Erythroblast (primary cell): ENCODE measurements at regions not wholly inside any gene's neighbourhood (a gene's known extent, or its start where the extent isn't known, plus 50 kb on each side); places are given as distances from the start of the nearest gene placed in this dataset.

Experiments
- DNase-seq, 2 experiments: peaks; one replicate each; lab custom pipeline; 2025; lab: John Stamatoyannopoulos, UW
- GATA1 ChIP-seq: IDR thresholded peaks from 2 replicates; pipeline ENCODE4 v1.6.1; 2011; ENCODE audit warnings: low read depth, mild to moderate bottlenecking, control low read depth, low read length, moderate library complexity
- POLR2A ChIP-seq: IDR thresholded peaks from 2 replicates; pipeline ENCODE4 v1.6.1; 2011; ENCODE audit warnings: mild to moderate bottlenecking, low read length

GRCh38 chr9:134560654-134561053 lies 80.9 kb upstream of the COL5A1 start:
- DNase-seq: no peak
- no peak for TF ChIP-seq POLR2A
- TF ChIP-seq GATA1: no peak

GRCh38 chr9:134561427-134562145 lies 80.0 kb upstream of the COL5A1 start:
- no peak for TF ChIP-seq GATA1
- no peak for TF ChIP-seq POLR2A
- DNase-seq: no peak

GRCh38 chr9:134562146-134562849 lies 79.3 kb upstream of the COL5A1 start:
- TF ChIP-seq GATA1 (no peak), POLR2A (no peak)
- DNase-seq: no peak

GRCh38 chr9:134563397-134563796 lies 78.2 kb upstream of the COL5A1 start:
- TF ChIP-seq POLR2A (no peak), GATA1 (no peak)
- DNase-seq: no peak

- no peak for DNase-seq
- no peak for TF ChIP-seq POLR2A
- TF ChIP-seq GATA1: no peak
Observed at GRCh38 chr9:134564431-134565170, 77.0 kb upstream of the COL5A1 start.

GRCh38 chr9:134565316-134565915 lies 76.2 kb upstream of the COL5A1 start:
- TF ChIP-seq POLR2A (no peak), GATA1 (no peak)
- no peak for DNase-seq

- no peak for TF ChIP-seq POLR2A
- no peak for TF ChIP-seq GATA1
- DNase-seq: no peak
Observed at GRCh38 chr9:134566196-134566847, 75.3 kb upstream of the COL5A1 start.

GRCh38 chr9:134566936-134567335 lies 74.7 kb upstream of the COL5A1 start:
- TF ChIP-seq POLR2A (no peak), GATA1 (no peak)
- no peak for DNase-seq

- DNase-seq: no peak
- no peak for TF ChIP-seq GATA1
- no peak for TF ChIP-seq POLR2A
Observed at GRCh38 chr9:134568116-134568515, 73.5 kb upstream of the COL5A1 start.

GRCh38 chr9:134568811-134569210 lies 72.8 kb upstream of the COL5A1 start:
- DNase-seq: no peak

GRCh38 chr9:134569626-134570025 lies 72.0 kb upstream of the COL5A1 start:
- no peak for TF ChIP-seq GATA1
- TF ChIP-seq POLR2A: no peak
- no peak for DNase-seq

More at GRCh38 chr9:134568811-134569210, 72.8 kb upstream of the COL5A1 start:
- TF ChIP-seq GATA1 (no peak), POLR2A (no peak)

- TF ChIP-seq POLR2A (no peak), GATA1 (no peak)
- DNase-seq: no peak
Observed at GRCh38 chr9:134570151-134570621, 71.4 kb upstream of the COL5A1 start.
